ENCODE measurements at regions not wholly inside any gene's neighbourhood (a gene's known extent, or its start where the extent isn't known, plus 50 kb on each side); places are given as distances from the start of the nearest gene placed in this dataset.
"Not testable (repeated sequence)": the region's sequence is repeated elsewhere in the genome, so short reads cannot be mapped to it uniquely, and the experiment has no call there.

GRCh38 chr15:20341901-20342600 is 199.5 kb downstream of the GOLGA6L6 start:
- Mint-ChIP-seq H3K36me3 (ENCODE audit: insufficient read depth, unreplicated experiment) (no peaks in the 10 kb centered on the region), H3K27ac (ENCODE audit: unreplicated experiment) (no peak overlapping the region), H3K27me3 (ENCODE audit: unreplicated experiment) (no peaks in the 10 kb centered on the region), H3K4me3 (ENCODE audit: low read depth, unreplicated experiment) (no peak overlapping the region), H3K4me1 (ENCODE audit: low read depth, unreplicated experiment) (no peaks in the 10 kb centered on the region), H3K9me3 (ENCODE audit: low read depth, unreplicated experiment) (no peaks in the 10 kb centered on the region)
- no TSS peak for BruUV-seq (replicated peaks)
- CTCF ChIA-PET = no interaction called here
- TF ChIP-seq CTCF (IDR thresholded peaks at IDR 0.05; ENCODE audit: unreplicated experiment) = no peak
- intact Hi-C loops (cut with micrococcal nuclease; ENCODE audit: unreplicated experiment) = no loop called here
- DNase-seq = no peak

- no peak for DNase-seq
These were observed 200.5 kb downstream of the GOLGA6L6 start for GRCh38 chr15:20340931-20341661.

GRCh38 chr15:20340331-20340811 is 201.2 kb downstream of the GOLGA6L6 start:
- H3K4me3 Mint-ChIP-seq (ENCODE audit: low read depth, unreplicated experiment) = no peak overlapping the region
- intact Hi-C loops (cut with micrococcal nuclease; ENCODE audit: unreplicated experiment) = no loop called here
- no peak for TF ChIP-seq CTCF (IDR thresholded peaks at IDR 0.05; ENCODE audit: unreplicated experiment)
- H3K4me1 Mint-ChIP-seq (ENCODE audit: low read depth, unreplicated experiment) = no peaks in the 10 kb centered on the region
- no peaks in the 10 kb centered on the region for H3K9me3 Mint-ChIP-seq (ENCODE audit: low read depth, unreplicated experiment)
- no peak overlapping the region for H3K27ac Mint-ChIP-seq (ENCODE audit: unreplicated experiment)
- CTCF ChIA-PET = no interaction called here
- BruUV-seq (replicated peaks) = no TSS peak
- H3K36me3 Mint-ChIP-seq (ENCODE audit: insufficient read depth, unreplicated experiment) = no peaks in the 10 kb centered on the region
- DNase-seq = no peak
- no peaks in the 10 kb centered on the region for H3K27me3 Mint-ChIP-seq (ENCODE audit: unreplicated experiment)

More at GRCh38 chr15:20340931-20341661, 200.5 kb downstream of the GOLGA6L6 start:
- no peaks in the 10 kb centered on the region for H3K36me3 Mint-ChIP-seq (ENCODE audit: insufficient read depth, unreplicated experiment)
- H3K4me3 Mint-ChIP-seq (ENCODE audit: low read depth, unreplicated experiment) = no peak overlapping the region
- no peaks in the 10 kb centered on the region for H3K4me1 Mint-ChIP-seq (ENCODE audit: low read depth, unreplicated experiment)
- H3K27me3 Mint-ChIP-seq (ENCODE audit: unreplicated experiment) = no peaks in the 10 kb centered on the region
- no peaks in the 10 kb centered on the region for H3K9me3 Mint-ChIP-seq (ENCODE audit: low read depth, unreplicated experiment)
- intact Hi-C loops (cut with micrococcal nuclease; ENCODE audit: unreplicated experiment) = no loop called here
- no peak overlapping the region for H3K27ac Mint-ChIP-seq (ENCODE audit: unreplicated experiment)
- CTCF ChIA-PET = no interaction called here
- TF ChIP-seq CTCF (IDR thresholded peaks at IDR 0.05; ENCODE audit: unreplicated experiment) = no peak
- BruUV-seq (replicated peaks) = no TSS peak

GRCh38 chr15:20339086-20339791 is 202.4 kb downstream of the GOLGA6L6 start:
- H3K27me3 Mint-ChIP-seq (ENCODE audit: unreplicated experiment); DNase-seq; BruUV-seq (replicated peaks); H3K4me1 Mint-ChIP-seq (ENCODE audit: low read depth, unreplicated experiment); H3K27ac Mint-ChIP-seq (ENCODE audit: unreplicated experiment); CTCF ChIA-PET; H3K36me3 Mint-ChIP-seq (ENCODE audit: insufficient read depth, unreplicated experiment); intact Hi-C loops (cut with micrococcal nuclease; ENCODE audit: unreplicated experiment); H3K9me3 Mint-ChIP-seq (ENCODE audit: low read depth, unreplicated experiment); H3K4me3 Mint-ChIP-seq (ENCODE audit: low read depth, unreplicated experiment): not testable (repeated sequence)

- BruUV-seq (replicated peaks); H3K27me3 Mint-ChIP-seq (ENCODE audit: unreplicated experiment); H3K4me3 Mint-ChIP-seq (ENCODE audit: low read depth, unreplicated experiment); H3K9me3 Mint-ChIP-seq (ENCODE audit: low read depth, unreplicated experiment); intact Hi-C loops (cut with micrococcal nuclease; ENCODE audit: unreplicated experiment); CTCF ChIA-PET; H3K4me1 Mint-ChIP-seq (ENCODE audit: low read depth, unreplicated experiment); H3K27ac Mint-ChIP-seq (ENCODE audit: unreplicated experiment); H3K36me3 Mint-ChIP-seq (ENCODE audit: insufficient read depth, unreplicated experiment); DNase-seq: not testable (repeated sequence)
These were observed 202.9 kb downstream of the GOLGA6L6 start for GRCh38 chr15:20338671-20339070.

GRCh38 chr15:20337238-20337637 is 204.4 kb downstream of the GOLGA6L6 start:
- H3K36me3 Mint-ChIP-seq (ENCODE audit: insufficient read depth, unreplicated experiment); H3K27me3 Mint-ChIP-seq (ENCODE audit: unreplicated experiment); H3K27ac Mint-ChIP-seq (ENCODE audit: unreplicated experiment); BruUV-seq (replicated peaks); H3K4me3 Mint-ChIP-seq (ENCODE audit: low read depth, unreplicated experiment); DNase-seq; H3K4me1 Mint-ChIP-seq (ENCODE audit: low read depth, unreplicated experiment); H3K9me3 Mint-ChIP-seq (ENCODE audit: low read depth, unreplicated experiment); CTCF ChIA-PET; intact Hi-C loops (cut with micrococcal nuclease; ENCODE audit: unreplicated experiment): not testable (repeated sequence)

- H3K27me3 Mint-ChIP-seq (ENCODE audit: unreplicated experiment); BruUV-seq (replicated peaks); H3K4me3 Mint-ChIP-seq (ENCODE audit: low read depth, unreplicated experiment); intact Hi-C loops (cut with micrococcal nuclease; ENCODE audit: unreplicated experiment); H3K9me3 Mint-ChIP-seq (ENCODE audit: low read depth, unreplicated experiment); H3K27ac Mint-ChIP-seq (ENCODE audit: unreplicated experiment); DNase-seq; H3K4me1 Mint-ChIP-seq (ENCODE audit: low read depth, unreplicated experiment); CTCF ChIA-PET; H3K36me3 Mint-ChIP-seq (ENCODE audit: insufficient read depth, unreplicated experiment): not testable (repeated sequence)
These were observed 207.1 kb downstream of the GOLGA6L6 start for GRCh38 chr15:20334451-20334850.
